MM.1S (cell line): ENCODE measurements at regions not wholly inside any gene's neighbourhood (a gene's known extent, or its start where the extent isn't known, plus 50 kb on each side); places are given as distances from the start of the nearest gene placed in this dataset.
"Not testable (repeated sequence)": the region's sequence is repeated elsewhere in the genome, so short reads cannot be mapped to it uniquely, and the experiment has no call there.

ENCODE experiments used
- DNase-seq: peaks from one replicate; pipeline ENCODE4 v3.0.0-alpha.2; 2015
- H2AFZ ChIP-seq: fragments of 300-600 bp; sonication (generic); 2 replicates; pipeline ENCODE4 v1.6.0; 2016; ENCODE audit warnings: antibody characterized with exemption, low read length
- H3F3A ChIP-seq: fragments of 300-600 bp; sonication (generic); 2 replicates; pipeline ENCODE4 v1.6.1; 2016; ENCODE audit warnings: mild to moderate bottlenecking, antibody characterized with exemption, low read length, moderate library complexity, mixed read lengths; ENCODE audit not compliant: insufficient read depth
- H3K27ac ChIP-seq: fragments of 300-600 bp; sonication (generic); 2 replicates; pipeline ENCODE4 v1.5.1; 2016; ENCODE audit warnings: mild to moderate bottlenecking, low read length
- H3K27me3 ChIP-seq: fragments of 300-600 bp; sonication (generic); replicated peaks from 2 replicates; pipeline ENCODE4 v1.6.0; 2016; ENCODE audit warnings: low read length; ENCODE audit not compliant: insufficient read depth
- H3K36me3 ChIP-seq: fragments of 300-600 bp; sonication (generic); replicated peaks from 2 replicates; pipeline ENCODE4 v1.6.1; 2016; ENCODE audit warnings: mild to moderate bottlenecking, low read length, mixed read lengths; ENCODE audit not compliant: insufficient read depth
- H3K4me1 ChIP-seq: fragments of 300-600 bp; sonication (generic); 2 replicates; pipeline ENCODE4 v1.6.1; 2016; ENCODE audit warnings: low read length, mixed read lengths
- H3K4me2 ChIP-seq: fragments of 300-600 bp; sonication (generic); 2 replicates; pipeline ENCODE4 v1.6.0; 2016; ENCODE audit warnings: low read depth, low read length
- H3K4me3 ChIP-seq: fragments of 300-600 bp; sonication (generic); 2 replicates; pipeline ENCODE4 v1.5.1; 2016; ENCODE audit warnings: low read length, mixed read lengths
- H3K79me2 ChIP-seq: fragments of 300-600 bp; sonication (generic); 2 replicates; pipeline ENCODE4 v1.6.1; 2016; ENCODE audit warnings: mixed run types, low read length, mixed read lengths
- H3K9ac ChIP-seq: fragments of 300-600 bp; sonication (generic); 2 replicates; pipeline ENCODE4 v1.6.1; 2016; ENCODE audit warnings: low read length, mixed read lengths
- H3K9me2 ChIP-seq: fragments of 300-600 bp; sonication (generic); replicated peaks from 2 replicates; pipeline ENCODE4 v1.6.1; 2016; ENCODE audit warnings: mild to moderate bottlenecking, low read length, mixed read lengths; ENCODE audit not compliant: insufficient read depth
- H3K9me3 ChIP-seq: fragments of 300-600 bp; sonication (generic); replicated peaks from 2 replicates; pipeline ENCODE4 v1.6.1; 2016; ENCODE audit warnings: mild to moderate bottlenecking, low read length, mixed read lengths; ENCODE audit not compliant: insufficient read depth
- H4K20me1 ChIP-seq: fragments of 300-600 bp; sonication (generic); 2 replicates; pipeline ENCODE4 v1.6.1; 2016; ENCODE audit warnings: mild to moderate bottlenecking, low read length, moderate library complexity, mixed read lengths; ENCODE audit not compliant: insufficient read depth
- EZH2 ChIP-seq: fragments of 300-600 bp; sonication (generic); optimal IDR thresholded peaks from 2 replicates; pipeline ENCODE3; 2017; ENCODE audit warnings: low read depth, mild to moderate bottlenecking, antibody characterized with exemption, low read length, mixed read lengths
- EZH2phosphoT487 ChIP-seq: fragments of 300-600 bp; sonication (generic); IDR thresholded peaks from 2 replicates; pipeline ENCODE4 v1.6.1; 2018; ENCODE audit warnings: antibody characterized with exemption, low read length
- TF ChIP-seq, protein P1 (sequence below): fragments of 300-600 bp; sonication (generic); IDR thresholded peaks from 2 replicates; pipeline ENCODE4 v1.5.1; 2016; ENCODE audit warnings: antibody characterized with exemption, low read length, mixed read lengths

DNA sequence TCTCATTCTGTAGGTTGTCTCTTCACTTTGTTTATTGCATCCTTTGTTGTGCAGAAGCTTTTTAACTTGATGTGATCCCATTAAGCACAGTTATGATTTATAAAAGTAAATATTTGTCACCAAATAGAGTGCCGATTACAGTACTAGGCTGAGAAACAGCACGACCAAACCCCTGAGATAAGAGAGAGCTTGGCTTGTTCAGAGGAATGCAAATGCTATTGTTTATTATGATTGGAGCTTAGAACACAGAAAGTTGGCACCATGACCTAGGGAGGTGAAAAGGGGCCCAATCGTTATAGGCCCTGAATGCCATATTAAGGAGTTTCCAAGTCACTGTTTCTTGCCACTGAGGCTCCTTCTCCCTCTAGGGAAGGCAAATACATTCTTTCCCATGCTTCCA is 214.9 kb downstream of the KITLG start:
- Histone ChIP-seq H4K20me1 (no peaks in the 10 kb centered on the region), H3K9me3 (no peaks in the 10 kb centered on the region), H3K27ac (no peak overlapping the region), H3K27me3 (no peaks in the 10 kb centered on the region), H3K9me2 (no peaks in the 10 kb centered on the region), H3K4me1 (no peaks in the 10 kb centered on the region), H3K4me3 (no peak overlapping the region), H3F3A (no peaks in the 10 kb centered on the region), H3K9ac (no peak overlapping the region), H3K4me2 (no peak overlapping the region), H3K36me3 (no peaks in the 10 kb centered on the region), H3K79me2 (no peaks in the 10 kb centered on the region), H2AFZ (no peak overlapping the region)
- no peak for TF ChIP-seq EZH2phosphoT487
- TF ChIP-seq EZH2, result no peak
- TF ChIP-seq, protein P1, sequence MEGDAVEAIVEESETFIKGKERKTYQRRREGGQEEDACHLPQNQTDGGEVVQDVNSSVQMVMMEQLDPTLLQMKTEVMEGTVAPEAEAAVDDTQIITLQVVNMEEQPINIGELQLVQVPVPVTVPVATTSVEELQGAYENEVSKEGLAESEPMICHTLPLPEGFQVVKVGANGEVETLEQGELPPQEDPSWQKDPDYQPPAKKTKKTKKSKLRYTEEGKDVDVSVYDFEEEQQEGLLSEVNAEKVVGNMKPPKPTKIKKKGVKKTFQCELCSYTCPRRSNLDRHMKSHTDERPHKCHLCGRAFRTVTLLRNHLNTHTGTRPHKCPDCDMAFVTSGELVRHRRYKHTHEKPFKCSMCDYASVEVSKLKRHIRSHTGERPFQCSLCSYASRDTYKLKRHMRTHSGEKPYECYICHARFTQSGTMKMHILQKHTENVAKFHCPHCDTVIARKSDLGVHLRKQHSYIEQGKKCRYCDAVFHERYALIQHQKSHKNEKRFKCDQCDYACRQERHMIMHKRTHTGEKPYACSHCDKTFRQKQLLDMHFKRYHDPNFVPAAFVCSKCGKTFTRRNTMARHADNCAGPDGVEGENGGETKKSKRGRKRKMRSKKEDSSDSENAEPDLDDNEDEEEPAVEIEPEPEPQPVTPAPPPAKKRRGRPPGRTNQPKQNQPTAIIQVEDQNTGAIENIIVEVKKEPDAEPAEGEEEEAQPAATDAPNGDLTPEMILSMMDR, result no peak
- DNase-seq, result no peak

DNA sequence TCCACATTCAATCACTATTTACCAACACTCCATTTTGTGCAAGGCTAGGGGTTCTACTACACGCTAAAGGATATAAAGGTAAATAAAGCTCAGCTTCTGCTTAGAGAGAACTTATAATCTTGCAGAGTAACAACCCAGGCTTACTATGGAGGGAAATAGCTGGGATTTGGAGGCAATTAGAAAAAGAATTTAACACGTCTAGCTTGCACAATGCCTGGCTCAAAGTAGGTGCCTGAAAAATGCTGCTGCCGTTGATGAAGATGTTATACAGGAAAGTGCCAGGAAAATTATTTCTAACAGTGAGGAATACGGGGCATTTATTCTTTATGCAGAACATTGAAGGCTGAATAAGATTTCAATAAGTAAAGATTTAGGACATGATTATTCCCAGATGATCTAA is 214.2 kb downstream of the KITLG start:
- Histone ChIP-seq H3K27ac (no peak overlapping the region), H3K9me3 (no peaks in the 10 kb centered on the region), H3K9me2 (no peaks in the 10 kb centered on the region), H3K27me3 (no peaks in the 10 kb centered on the region), H3K79me2 (no peaks in the 10 kb centered on the region), H2AFZ (no peak overlapping the region), H3K4me3 (no peak overlapping the region), H3K4me1 (no peaks in the 10 kb centered on the region), H3K36me3 (no peaks in the 10 kb centered on the region), H3K9ac (no peak overlapping the region), H3F3A (no peaks in the 10 kb centered on the region), H4K20me1 (no peaks in the 10 kb centered on the region), H3K4me2 (no peak overlapping the region)
- TF ChIP-seq, protein P1, result no peak
- TF ChIP-seq EZH2, result no peak
- no peak for TF ChIP-seq EZH2phosphoT487
- no peak for DNase-seq

DNA sequence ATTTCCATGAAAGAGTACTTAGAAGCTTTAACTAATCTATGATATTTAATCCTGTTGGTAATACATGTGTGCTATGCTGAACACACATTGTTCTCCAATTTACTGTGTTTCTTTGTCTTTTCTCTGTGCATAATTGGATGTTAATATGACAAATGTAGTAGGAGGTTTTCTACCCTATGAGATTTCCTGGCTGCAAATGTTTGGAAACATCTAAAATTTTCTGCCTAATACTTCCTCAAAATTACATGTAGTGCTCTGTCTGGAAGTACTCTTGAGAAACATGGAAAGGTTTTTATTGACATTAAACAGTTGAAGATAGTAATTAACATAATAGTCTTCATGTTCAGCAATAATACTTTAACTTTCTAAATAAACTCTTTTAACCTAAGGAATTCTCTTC is 213.0 kb downstream of the KITLG start:
- no peak for TF ChIP-seq EZH2phosphoT487
- TF ChIP-seq EZH2, result no peak
- TF ChIP-seq, protein P1, result no peak
- H3K4me2 ChIP-seq, result no peak overlapping the region
- H3F3A ChIP-seq, result no peaks in the 10 kb centered on the region
- no peak overlapping the region for H3K9ac ChIP-seq
- no peaks in the 10 kb centered on the region for H3K9me3 ChIP-seq
- H3K79me2 ChIP-seq, result no peaks in the 10 kb centered on the region
- no peaks in the 10 kb centered on the region for H3K36me3 ChIP-seq
- H3K27ac ChIP-seq, result no peak overlapping the region
- H4K20me1 ChIP-seq, result no peaks in the 10 kb centered on the region
- H3K9me2 ChIP-seq, result no peaks in the 10 kb centered on the region
- H2AFZ ChIP-seq, result no peak overlapping the region
- DNase-seq, result no peak
- H3K27me3 ChIP-seq, result no peaks in the 10 kb centered on the region
- H3K4me3 ChIP-seq, result no peak overlapping the region
- no peaks in the 10 kb centered on the region for H3K4me1 ChIP-seq

GRCh38 chr12:88368077-88368476 is 212.2 kb downstream of the KITLG start:
- H3K36me3 ChIP-seq, H4K20me1 ChIP-seq, H3K4me2 ChIP-seq, H3K27ac ChIP-seq, H3K9me2 ChIP-seq, DNase-seq, H3F3A ChIP-seq, H3K4me1 ChIP-seq, H3K9me3 ChIP-seq, H3K27me3 ChIP-seq, H3K9ac ChIP-seq, H3K4me3 ChIP-seq, H3K79me2 ChIP-seq, H2AFZ ChIP-seq: not testable (repeated sequence)
